GM21576 (cell line): ENCODE measurements at regions not wholly inside any gene's neighbourhood (a gene's known extent, or its start where the extent isn't known, plus 50 kb on each side); places are given as distances from the start of the nearest gene placed in this dataset.

Experiments
- ATAC-seq: cut with Tn5 transposase; IDR thresholded peaks from one replicate; pipeline ENCODE4 v1.9.1; 2021; ENCODE audit warnings: mild to moderate bottlenecking, moderate library complexity; ENCODE audit not compliant: unreplicated experiment

DNA sequence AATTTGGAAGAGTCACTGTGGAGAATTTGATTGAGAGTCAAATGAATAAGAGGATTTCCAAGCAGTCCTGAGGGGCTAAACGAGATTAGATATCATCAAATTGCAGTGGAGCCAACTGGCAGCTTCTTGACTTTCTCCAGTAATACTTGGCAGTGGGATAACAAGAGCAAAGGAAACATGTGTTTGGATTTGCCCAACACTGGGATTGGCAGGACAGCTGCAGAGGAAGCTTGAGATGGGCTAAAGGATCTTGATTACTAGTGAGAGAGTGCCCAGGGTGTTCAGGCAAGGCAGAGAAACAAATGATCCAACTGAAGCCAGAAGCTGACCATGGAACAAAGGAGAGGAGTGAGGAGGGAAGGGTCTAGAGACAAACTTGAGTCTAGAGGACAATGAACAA lies 356.0 kb upstream of the ISL1 start:
- no peak for ATAC-seq

DNA sequence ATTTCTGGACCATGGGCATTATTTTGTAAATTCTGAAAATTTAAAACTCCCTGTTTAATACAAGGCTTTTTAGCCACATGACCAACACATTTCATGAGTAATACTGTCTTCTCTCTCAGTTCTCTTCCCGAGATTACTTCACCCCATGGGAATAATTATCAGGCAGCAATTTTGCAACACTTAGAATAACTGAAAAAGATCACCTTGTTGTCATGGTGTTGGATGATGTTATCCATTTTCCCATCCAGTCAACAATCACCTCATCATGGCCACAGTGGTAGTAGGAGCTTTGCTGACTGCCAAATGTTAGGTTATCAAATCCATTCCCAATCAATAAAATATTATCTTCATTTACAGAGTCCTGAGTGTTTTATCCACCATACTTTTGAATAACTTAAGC lies 354.9 kb upstream of the ISL1 start:
- ATAC-seq, result no peak

GRCh38 chr5:51033215-51033614 lies 350.0 kb upstream of the ISL1 start:
- ATAC-seq, result no peak

DNA sequence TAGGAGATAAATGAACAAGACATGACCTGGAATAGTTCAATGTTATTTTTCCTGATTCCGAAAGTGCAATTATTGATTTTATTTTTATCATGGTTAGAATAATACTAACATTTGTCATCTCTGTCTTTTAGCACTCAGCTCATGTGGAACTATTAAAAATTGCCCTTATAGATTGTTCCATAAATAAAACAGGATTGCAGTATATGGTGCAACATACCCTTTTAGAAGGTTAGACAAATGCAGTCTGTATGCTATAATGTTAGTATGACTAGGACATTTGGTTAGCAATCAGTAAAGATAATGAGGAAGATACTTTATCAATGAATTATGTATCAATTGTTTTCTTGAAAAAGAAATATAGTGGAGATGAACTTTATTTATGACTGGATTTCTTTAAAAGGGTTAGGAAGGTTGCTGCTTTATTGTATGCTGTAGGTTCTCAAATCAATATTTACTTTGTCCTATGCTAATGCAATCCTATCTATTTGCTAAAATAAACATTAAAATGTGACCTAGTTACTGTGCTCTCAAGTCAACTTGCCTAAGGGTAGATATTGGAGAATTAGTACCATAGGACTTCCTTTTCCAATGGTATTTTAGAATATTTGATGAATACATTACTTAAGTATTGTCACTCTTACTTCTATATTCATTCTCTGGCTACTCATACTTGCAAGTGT lies 348.9 kb upstream of the ISL1 start:
- ATAC-seq, result no peak

DNA sequence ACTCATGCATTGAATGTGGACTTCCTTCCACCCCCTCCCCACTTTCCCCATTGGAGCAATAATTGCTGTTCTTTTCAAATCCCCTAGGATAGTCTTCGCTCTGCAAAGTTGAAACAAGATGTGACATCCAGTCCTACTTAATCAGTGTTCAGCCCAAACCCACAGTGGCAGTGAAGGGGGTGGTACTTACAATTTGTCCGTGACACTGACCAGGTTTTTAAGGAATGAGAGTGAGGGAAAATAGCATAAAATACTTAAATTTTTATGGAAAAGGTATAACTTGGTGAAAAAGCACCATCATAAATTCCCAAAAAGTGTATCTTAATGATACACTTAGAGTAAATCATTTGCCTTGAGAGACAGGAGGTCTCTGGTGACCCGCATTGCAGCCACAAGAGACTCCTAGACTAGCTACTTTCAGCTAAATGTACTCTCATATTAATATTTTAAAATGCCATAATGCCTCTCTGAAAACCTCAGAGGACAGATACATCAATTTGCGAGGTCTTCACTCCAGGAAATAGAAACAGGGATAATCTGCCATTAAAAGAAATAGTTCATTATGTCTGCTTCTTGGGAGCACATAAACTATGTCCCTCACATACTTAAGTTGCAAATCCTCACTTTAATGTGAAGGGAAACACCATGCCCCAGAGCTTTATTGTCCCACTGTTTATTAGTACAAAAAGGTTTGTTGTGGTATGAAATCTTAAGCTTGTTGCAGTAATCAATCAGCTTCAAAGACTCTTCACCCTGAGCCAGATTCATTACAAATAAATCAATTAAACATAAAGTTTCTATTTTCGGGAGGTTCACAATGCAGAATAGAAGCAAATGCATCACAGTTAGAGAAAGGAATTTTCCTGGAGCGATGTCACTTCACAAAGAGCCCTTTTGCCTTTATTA lies 343.6 kb upstream of the ISL1 start:
- no peak for ATAC-seq

DNA sequence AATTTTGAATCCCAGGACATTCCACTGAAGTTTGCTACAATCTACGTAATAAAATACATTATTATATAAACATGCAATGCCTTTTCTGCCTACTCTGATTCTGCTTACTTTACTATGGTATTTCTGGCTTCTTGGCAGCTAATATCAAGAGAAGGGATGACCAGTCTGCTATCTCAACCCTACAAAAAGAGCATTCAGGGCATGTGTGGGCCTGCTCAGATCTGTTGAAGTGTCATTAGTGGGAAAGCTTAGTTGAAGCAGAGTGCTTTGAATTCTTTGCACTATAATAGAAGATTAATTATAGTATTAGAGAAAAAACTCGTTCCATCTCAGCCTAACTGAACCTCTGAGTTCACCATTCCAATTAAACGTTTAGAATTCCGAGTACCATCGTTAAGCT lies 339.5 kb upstream of the ISL1 start:
- no peak for ATAC-seq

DNA sequence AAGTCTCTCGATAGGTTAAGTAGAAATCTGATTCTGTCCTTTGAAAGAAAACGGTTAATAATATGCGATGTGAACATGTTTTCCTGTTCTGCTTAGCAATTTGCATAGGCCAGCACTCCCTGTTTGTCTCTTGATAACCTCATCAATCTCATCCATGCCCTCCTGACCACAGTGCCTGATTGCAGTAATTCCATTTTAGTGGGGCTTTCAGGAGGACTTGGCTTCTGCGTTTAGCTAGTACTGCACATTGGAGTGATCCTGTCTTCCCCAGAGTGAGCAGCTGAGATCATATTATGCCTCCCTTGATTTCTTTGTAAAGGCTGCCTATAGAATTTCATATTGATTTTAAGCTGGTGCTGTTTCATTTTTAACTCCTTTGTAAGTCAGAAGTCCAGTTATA lies 335.9 kb upstream of the ISL1 start:
- ATAC-seq, result no peak

DNA sequence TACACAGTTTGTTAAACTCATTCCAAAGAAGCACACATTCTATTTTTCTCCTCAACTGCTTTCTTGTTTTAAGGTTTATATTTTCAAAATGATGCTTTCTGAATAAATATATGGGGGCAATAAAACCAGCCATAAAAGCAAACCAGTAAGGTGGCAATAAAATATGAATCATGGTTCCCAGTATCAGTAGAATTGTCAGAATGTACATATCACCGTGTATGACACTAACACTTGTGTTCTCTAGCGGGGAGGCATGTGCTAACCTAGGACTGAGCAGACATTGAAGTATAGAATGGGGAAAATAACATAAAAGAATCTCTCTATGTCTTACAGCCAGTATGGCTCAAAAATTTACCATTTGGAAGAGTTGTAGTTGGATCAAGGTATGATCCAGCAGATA lies 329.9 kb upstream of the ISL1 start:
- ATAC-seq, result no peak

DNA sequence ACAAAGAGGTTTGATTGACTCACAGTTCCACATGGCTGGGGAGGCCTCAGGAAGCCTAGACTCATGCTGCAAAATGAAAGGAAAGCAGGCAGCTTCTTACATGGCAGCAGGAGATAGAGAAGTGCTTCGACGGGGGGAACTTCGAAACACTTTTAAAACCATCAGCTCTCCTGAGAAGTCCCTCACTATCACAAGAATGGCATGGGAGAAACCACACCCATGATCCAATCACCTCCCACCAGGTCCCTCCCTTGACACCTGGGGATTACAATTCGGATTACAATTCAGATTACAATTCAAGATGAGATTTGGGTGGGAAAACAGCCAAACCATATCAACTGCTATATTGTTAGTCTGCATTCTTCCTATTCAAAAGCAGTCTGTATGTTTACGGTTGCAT lies 322.3 kb upstream of the ISL1 start:
- no peak for ATAC-seq

DNA sequence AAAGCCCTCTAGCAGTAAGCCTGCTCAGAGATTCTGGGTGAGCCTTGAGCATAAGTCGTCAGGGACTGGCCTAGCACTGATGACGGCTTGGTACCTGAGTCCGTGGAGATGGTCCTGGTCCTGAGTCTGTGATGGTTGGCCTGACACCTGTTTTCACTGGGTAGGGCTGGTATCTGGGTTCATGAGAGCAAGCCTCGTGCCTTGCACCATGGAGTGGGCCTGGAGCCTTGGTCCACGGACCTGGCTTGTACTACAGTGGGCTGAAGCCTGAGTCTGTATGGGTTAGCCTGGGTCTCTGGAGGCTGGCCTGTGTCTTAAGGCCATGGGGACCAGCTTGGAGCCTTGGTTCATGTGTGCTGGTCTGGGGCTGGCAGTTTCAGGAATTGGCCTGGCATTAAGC lies 310.3 kb upstream of the ISL1 start:
- no peak for ATAC-seq

DNA sequence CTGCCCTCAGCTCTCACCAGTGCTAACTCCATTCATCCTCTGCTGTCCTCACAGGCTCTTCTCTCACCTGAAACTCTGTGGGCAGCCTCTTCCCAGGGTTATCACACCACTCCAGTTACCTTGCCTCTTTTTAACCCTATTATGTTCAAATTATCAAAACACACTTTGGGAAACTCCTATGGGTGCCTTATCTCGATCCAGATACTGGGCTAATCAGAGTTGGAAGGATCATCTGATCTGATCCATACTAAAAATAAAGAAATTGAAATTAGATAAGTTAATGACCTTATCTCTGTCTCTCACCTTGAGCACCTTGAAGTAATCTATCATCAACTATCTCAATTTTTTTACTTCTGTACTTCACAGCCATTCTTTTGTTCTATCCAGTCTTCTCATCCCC lies 300.5 kb upstream of the ISL1 start:
- ATAC-seq, result no peak

- no peak for ATAC-seq
Observed at GRCh38 chr5:51091816-51092215, 291.4 kb upstream of the ISL1 start.

- ATAC-seq, result no peak
Observed at GRCh38 chr5:51095486-51095885, 287.8 kb upstream of the ISL1 start.

DNA sequence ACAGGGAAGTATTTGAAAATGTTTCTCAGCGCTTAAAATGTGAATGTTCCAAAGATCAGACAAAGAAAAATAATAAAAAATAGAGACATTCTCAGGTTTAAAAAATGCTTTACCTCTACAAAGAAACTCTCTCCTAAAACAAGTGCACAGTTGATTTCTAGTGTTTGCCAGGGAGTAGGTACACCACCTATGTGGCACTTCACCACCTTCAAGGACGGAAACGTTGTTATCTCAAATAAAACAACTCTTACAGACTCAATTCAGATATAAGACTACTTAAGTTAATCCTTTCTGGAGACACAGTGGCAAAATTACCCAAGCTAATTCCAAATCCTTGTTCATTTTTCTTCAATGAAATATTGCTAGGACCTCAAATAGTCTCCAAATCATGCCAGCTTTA lies 286.4 kb upstream of the ISL1 start:
- ATAC-seq, result no peak

- no peak for ATAC-seq
Observed at GRCh38 chr5:51099173-51099853, 283.9 kb upstream of the ISL1 start.

DNA sequence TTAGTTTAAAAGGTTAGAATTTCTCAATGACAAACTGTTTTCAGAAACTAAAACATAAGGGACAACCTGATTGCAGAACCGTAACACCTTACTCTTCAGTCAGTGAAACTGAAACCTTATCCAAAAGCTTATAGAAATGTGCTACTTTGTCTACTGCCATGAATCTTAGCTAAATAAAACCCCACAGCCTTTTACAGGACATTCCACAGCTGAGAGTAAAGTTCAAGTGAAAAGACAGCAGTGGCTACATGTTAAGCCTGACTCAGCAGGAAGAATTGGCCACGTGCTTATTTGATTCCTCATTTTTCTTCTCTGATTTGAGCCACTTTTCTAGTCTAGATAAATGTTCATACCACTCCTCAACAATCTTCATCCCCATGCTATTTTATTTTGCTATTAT lies 278.7 kb upstream of the ISL1 start:
- ATAC-seq, result no peak

DNA sequence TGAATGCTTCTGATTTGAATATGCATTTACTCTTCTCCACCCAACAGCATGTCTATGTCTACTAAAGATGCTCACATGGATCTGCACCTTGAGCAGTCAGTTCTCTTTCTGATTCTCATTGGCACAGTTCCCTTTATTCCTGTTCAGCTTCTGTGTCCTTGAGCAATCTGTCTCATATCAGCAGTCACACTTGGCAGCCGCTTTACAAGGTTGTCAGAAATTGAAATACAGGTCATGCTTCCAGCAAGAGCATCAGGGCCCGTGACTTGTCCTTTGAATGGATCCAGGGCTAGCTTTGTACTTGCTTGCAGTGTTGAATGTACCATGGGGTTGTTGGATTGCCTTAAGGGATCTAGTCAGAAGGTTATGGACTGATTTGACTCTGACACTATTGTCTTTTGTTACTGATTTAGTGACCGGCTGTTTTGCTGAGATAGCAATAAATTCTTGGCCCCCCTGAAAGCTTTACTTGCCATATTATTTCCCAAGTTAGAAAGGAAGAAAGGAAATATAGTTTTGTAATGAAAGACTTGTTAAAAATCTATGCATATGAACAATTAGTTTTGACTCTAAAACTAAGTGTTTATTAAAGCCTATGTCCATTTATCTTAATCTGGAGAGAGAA lies 273.4 kb upstream of the ISL1 start:
- ATAC-seq, result no peak

DNA sequence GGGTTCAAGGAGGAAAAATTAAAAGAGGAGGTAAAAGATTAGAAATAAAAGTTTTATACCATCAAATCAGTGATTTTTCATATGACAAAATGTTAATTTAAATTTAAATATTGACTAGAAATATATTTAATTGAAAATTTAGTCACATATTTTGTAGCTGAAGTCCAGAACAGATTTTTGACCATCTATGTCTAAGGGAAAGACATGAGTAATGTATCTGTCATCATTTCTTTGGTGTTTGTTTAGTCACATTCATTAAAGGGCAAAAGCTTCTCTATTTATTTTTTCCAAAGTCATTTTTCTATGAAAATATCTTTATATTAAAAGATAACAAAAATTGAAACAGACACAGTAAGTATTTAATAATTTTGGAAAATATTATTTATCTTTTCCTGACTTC lies 252.0 kb upstream of the ISL1 start:
- no peak for ATAC-seq

DNA sequence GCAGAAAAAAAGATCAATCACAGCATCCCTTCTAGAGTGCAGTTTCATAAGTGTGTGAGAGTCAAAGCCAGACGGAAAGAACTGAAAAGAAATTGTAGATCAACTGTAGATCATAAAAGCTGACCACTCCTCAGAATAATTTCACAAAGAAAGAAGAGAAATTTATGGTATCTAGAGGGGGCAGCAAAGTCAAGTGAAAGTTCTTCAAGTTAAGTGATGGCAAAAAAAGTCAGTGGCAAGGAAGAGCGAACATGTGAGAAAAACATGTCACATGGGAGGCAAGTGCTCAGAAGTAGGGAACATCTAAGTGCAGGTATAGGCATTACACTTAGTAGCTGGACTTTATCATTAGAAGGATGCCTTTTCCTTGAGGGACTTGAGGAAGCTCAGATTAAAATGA lies 245.1 kb upstream of the ISL1 start:
- ATAC-seq, result no peak

GRCh38 chr5:51148437-51148836 lies 234.8 kb upstream of the ISL1 start:
- ATAC-seq, result no peak

- ATAC-seq, result no peak
Observed at GRCh38 chr5:51156222-51156621, 227.0 kb upstream of the ISL1 start.
